ENCODE measurements at regions not wholly inside any gene's neighbourhood (a gene's known extent, or its start where the extent isn't known, plus 50 kb on each side); places are given as distances from the start of the nearest gene placed in this dataset.

DNA sequence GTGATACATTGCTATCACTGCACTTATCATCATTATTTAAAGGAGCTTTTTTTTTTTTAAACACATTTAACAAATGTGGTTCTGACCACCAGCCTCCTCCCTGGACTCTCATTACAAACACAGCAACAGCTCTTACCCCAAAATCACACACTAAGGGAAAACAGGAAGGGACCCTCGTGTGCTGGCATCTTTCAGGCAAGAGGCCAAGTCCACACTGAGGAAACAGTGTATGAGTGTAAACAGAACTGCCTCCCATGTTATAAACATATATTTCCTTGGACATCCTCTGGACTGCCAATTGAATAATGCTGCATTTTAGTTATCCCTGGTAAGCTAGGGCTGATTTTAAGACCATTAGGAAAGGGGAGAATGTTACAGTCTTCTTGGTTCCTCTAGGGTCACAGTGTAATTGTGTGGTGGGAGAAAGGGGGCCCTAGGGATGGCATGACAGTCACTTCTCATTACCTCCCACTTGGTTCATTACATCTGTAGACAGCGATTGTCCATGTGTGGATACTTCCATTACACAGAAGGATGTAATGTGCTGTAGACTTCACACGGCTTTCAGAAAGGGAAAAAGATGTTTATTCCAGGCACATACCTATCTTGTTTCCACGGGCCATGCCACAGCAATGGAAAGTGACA lies 244.6 kb upstream of the TET2 start:
- no peak for DNase-seq

DNA sequence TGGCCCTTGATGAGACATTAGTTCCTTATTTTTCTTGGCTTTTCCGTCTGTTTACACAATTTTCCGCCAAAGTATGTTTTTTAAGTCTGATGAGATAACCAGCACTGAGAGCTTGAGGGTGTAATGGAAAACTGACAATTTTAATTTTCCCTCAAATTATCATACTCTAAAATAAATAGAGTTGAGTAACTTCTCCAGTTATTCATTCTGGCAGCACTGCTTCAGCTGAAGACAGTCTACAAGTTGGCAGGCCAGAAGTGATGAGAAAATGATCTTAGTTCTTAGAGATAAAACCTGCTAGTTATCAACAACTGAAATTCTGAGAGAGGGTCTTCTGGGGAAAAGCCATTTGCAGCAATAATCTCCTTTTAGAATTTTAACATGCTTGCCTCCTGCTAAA lies 241.6 kb upstream of the TET2 start:
- DNase-seq = no peak

DNA sequence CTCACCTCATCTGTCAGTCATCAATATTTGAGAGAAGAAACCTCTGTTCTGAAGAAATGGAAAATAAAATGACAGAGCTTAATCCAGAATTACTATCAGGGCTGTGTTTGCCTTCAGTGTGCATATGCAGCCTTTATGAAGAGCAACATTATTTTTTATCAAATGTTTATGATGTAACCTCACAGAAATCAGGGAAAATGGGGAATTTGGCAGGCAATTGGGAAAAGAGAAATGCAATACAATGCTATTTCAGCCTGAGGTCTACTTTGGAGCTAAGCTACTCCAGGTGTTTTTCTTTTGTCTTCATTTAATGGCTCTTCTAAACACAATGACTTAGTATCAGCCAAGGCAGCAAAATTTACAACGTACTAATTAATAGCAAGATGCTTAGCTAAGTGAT lies 241.1 kb upstream of the TET2 start:
- no peak for DNase-seq

DNA sequence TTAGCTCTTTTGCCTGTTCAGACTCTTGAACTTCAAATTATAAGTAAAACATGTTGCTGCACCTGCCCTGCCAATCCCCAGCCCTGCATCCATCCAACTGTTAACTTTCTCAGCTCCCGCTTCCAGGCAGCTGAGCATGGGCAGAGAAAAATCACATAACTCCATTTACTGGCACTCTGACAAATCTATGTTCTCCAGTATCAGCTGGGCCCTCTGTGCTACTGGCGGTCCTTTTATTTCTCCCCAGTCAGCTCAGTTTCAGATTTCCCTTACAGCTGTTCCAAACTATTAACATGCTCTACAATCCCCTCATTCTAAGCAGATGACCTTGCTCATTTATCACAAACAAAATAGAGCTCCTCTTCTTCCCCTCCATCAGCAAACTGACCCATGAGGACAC lies 240.4 kb upstream of the TET2 start:
- no peak for DNase-seq

DNA sequence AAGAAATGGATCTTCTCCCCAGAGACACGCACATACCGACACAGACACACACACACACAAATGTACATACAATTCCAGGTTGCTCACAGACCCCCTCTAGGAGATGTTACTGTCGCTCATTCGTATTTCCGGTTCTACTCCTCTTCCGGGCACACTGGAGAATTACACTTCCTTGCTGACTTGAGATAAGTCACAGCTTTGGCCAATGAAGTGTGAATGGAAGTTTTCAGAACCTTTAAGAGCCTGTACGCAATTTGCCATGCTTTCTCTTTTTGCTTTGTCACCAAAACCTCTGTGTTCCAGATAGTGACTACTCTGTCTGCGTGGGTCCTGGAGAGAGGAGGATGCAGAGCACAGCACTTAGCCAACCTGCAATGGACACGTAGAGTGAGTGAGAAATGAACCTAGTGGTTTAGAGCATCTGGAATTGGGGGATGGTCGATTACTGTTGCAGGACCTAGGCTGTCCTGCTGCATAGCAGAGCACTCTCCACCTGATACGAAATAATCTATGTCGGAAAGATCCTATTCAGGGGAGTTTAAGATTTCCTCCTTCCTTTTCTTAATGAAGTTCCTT lies 239.5 kb upstream of the TET2 start:
- no peak for DNase-seq

DNA sequence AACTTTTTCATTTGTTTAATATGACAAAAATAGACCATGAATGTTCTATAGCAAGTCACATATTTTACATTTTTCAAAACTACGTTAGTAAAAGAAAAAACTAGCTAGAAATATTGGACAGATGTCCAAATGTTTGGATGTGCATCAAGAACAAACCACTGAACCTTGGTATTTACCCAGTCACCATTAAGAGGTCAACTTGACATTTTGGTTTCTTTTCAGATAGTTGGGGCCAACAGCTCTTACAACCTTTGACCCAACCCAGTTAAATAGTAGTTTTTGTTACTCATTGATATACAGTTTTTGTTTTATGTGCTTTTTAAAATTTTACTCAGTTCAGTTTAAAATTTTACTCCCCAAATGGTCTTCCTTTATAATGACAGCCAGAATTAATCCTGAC lies 238.7 kb upstream of the TET2 start:
- DNase-seq = no peak

DNA sequence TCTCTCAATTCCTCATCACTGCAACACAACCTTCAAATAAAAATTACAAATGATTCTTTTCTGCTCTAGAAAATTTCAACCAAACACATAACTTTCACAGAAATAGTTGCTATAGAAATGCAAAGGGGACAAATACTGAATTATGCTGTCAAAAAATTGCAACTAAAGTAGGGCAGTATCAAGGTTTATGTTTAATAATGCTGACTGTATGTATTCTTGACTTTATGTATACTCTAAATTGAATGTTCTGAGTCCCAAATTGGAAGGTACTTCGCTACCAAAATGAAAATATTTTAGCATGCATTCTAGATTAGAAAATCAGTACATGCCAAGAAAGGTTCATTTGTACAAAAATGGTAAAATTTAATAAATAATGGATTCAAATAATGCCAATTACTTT lies 237.3 kb upstream of the TET2 start:
- DNase-seq = no peak

DNA sequence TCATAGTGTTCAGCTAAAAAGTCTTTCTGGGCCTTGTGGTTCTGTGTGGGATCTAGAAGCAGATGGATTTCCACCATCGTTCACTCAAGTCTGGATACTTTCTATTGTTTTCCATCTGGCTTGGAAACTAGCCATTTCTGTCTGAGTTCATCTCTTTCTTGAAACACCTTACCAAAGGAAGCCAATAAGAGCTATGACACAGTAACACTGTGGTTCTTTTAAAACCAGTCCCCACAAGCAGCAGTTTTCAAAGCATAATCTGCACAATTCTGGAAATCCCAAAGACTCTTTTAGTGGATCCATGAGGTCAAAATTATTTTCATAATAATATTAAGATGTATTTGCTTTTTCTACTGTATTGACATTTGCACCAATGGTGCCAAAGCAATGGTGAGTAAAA lies 234.2 kb upstream of the TET2 start:
- DNase-seq = no peak

DNA sequence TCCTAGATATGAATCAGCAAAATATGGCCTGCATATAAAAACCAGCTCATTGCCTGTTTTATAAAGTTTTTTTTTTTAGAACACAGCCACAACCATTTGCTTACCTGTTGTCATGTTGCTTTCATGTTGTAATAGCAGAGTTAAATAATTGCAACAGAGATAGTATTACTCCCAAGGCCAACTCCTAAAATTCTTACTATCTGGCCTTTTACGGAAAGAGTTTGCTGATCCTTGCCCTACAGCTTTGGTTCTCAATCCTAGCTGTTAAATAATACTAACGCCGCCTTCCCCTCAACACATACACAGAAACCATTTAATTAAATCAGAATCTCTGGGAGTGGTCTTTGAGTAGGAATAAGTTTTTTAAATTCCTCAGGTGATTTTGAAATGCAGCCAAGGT lies 231.3 kb upstream of the TET2 start:
- no peak for DNase-seq

DNA sequence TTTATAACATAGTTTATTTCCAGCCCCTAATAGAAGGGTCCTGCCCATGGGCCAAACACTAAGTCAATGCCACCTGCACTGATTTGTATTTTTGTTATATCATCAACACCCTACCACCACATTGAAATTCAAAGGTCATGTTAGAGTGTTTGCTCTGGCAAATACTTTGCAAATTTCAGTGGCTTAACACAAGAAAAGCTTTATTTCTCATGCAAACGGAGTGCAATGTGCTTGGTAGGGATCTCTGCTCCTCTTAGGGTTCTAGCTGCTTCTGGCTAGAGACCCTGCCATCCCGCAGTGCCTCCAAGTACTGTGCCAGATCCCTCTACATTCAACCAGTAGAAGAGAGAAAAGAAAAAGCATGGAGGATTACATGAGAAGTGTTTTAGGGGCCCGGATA lies 230.8 kb upstream of the TET2 start:
- DNase-seq = no peak

DNA sequence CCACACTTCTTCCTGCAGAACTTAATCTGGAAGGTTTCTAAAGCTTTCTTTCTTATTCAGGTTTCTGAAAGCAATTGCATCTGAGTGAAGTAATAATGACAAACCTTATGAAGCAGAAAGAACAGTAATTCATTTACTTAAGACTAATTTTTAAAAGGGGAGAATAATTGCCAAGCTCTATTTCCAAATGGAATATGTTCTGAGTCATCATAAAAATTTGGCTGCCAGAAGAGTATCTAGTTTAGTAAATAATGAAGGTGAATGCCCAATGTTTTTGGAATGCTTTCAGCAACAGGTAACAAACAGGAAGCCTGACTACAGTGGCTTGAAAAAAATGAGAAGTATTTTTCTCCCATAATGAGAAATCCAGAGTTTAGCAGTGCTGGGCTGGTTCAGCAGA lies 227.3 kb upstream of the TET2 start:
- DNase-seq = no peak

DNA sequence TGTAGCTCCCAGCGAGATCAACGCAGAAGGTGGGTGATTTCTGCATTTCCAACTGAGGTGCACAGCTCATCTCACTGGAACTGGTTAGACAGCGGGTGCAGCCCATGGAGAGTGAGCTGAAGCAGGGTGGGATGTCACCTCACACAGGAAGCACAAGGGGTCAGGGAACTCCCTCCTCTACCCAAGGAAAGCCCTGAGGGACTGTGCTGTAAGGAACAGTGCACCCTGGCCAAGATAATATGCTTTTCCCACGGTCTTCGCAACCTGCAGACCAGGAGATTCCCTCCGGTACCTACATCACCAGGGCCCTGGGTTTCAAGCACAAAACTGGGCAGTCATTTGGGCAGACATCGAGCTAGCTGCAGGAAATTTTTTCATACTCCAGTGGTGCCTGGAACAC lies 216.4 kb upstream of the TET2 start:
- DNase-seq = no peak

DNA sequence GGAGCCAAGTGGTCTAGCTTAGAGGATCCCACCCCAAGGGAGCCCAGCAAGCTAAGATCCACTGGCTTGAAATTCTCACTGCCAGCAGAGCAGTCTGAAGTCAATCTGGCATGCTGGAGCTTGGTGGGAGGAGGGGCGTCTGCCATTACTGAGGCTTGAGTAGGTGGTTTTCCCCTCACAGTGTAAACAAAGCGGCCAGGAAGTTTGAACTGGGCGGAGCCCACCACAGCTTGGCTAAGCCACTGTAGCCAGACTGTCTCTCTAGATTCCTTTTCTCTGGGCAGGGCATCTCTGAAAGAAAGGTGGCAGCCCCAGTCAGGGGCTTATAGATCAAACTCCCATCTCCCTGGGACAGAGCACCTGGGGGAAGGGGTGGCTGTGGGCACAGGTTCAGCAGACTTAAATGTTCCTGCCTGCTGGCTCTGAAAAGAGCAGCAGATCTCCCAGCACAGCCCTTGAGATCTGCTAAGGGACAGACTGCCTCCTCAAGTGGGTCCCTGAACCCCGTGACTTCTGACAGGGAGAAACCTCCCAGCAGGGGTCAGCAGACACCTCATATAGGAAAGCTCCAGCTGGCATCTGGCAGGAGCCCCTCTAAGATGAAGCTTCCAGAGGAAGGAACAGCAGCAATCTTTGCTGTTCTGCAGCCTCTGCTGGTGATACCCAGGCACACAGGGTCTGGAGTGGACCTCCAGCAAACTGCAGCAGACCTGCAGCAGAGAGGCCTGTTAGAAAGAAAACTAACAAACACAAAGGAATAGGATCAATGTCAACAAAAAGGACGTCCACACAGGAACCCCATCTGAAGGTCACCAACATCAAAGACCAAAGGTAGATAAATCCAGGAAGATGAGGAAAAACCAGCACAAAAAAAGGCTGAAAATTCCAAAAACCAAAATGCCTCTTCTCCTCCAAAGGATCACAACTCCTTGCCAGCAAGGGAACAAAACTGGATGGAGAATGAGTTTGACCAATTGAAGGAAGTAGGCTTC lies 215.6 kb upstream of the TET2 start:
- peak; percentile 46 to 63 for DNase-seq

DNA sequence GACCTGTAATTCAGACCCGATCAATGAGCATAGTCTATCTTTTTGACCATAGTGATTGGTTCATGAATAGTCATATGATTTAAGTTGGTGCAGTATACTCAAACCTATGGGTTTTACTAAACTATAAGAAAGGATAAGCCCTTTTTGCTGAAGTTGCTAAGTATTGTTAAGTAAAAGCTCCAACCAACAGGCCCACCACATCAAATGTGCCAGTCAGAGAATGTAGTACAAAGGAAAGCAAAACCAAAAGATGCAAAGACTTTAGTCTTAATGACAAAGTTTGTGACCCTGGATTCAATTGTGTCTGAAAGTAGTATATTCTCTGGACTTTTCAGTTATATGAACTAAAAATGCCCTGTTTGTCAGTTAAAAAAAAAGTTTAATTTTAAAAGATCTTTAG lies 208.1 kb upstream of the TET2 start:
- DNase-seq = peak in 1 of 2 donors; percentile 46

DNA sequence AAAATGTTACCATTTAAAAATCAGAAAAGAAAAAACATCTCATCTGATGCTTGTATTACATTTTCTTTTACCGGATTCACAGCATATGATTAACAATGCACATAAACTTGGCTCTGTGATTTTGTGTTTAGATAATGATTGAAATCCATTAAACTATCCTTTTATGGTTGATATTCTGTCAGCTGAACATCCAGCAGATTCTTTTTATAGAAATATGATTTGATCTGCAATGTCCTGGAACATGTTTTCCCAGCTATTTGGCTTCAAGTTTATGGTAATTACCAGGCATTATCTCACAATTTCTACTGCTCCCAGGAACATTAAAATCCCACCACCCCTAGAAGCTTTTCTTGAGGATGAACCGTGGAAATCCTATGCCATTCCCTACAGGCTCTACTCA lies 205.7 kb upstream of the TET2 start:
- no peak for DNase-seq

DNA sequence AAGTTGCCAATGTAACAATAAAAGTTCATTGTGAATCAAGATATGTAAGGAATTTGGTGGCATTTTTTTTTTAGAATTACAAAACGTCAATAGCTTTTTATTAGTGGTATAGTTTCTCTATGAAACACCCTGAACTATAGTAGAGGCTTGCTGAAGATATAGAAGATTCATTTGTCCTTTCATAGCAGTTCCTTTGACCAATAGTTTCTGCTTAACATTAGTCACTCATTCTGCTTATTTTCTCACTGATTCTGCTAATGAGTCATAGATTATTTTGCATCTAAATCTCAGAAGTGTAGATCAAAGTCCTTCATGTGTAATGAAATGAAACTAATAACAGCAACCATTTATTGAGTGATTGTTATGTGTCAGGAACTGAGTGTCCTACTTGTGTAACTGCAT lies 205.0 kb upstream of the TET2 start:
- no peak for DNase-seq

DNA sequence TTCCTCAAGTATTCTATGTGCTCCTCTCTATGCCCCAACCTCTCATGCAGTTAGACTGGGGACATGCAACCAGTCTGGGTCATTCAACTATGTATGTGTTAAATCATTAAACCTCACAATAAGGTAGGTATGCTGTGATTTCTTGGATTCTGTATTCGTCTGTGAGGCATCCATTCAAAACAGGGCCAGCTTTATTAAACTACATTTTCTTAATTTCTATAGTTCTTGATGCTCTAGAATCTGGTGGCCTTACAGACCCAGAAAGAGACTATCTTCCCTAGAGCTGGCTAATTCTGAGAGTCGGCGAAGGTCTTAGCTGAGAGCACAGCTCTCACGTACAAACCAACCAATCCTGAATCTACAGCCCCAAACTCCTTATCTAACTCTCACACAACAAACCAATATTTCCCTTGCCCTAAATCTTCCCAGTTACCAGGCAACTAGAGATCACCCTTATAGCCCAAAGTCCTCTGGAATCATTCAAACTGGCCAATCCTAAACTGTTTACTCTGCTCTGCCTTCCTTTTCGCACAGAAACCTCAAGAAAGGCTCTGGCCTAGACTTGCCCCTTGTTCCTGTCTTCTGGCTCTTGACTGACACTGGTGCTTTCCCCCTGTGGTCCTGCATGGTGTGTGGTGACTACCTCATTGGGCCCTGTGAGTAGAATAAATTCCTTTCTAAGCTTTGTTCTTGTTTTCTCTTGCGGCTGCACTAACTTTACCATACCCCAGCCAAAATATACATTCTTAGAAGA lies 203.5 kb upstream of the TET2 start:
- DNase-seq = peak in 1 of 2 donors; percentile 35

DNA sequence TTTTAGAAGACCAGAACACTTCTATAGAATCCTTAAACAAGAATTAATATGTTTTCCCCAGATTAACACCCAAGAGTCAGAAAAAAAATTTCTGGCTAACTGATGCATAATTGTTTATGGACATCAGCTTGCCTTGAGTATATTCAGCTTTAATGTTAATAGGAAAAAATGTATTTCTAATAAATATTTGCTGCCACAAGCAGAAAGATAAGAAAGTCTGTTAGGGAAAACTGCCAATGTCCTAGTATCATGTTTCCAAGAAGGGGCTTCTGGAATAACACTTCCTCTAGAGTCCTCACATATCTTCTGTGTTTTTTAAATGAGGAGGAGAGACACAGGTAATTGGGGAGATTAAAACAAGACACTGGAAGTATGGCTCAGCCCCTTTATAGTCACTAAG lies 202.1 kb upstream of the TET2 start:
- DNase-seq = no peak

DNA sequence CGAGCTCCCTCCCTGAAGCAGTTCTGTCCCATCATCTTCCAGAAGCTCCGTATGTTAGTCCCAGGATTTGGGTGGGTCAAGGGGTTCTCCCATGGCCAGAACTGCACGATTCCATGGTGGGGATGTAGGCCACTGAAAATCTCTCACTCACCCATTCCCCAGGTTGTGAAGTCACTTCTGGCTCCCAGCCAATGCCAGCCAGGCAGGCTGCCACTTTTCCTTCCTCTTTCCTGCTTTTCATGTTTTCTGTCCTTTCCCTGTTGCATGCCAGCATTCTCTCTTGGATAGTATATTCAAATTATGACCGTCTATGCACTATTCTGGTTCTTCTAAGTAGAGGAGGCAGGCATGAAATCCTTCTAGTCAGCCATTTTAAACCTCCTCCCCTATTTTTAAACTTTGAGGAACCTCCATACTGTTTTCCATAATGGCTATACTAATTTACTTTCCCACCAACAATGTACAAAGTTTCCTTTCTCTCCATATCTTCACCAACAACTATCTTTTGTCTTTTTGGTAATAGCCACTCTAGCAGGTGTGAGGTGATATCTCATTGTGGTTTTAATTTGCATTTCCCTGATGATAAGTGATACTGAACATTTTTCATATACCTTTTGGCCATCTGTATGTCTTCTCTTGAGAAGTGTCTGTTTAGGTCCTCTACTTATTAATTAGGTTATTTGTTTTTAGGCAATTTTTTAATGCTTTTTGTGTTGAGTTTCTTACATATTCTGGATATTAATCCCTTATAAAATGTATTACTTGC lies 182.1 kb upstream of the TET2 start:
- no peak for DNase-seq

DNA sequence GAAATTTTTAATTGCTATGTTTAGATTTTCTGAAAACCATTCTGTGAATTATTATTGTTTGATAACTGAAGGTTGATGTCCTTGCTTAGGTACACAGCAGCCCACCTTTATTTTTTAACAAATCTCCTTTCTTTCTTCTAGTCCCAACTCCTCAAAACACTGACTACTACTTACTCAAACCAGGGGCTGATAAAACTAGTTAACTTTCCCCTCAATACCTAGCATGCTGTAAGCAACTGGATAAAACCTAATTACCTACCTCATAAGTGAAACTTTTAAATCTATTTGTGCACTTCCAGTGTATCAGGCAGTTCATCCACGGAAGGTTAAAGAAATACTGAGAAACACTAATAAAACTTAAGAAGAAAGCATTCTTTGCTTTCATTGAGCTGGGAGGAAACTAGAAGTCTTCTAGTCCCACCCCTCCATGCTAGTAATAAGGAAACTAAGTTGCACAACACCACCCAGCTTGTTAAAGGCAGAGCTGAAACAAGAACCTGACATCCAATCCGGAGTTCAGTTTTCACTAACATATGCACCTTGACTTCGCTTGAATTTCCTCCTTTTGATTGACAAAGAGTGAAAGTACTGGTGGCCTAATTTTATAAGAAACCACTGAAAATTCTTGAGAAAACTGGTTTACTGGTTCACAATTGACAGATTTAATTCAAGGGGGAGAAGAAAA lies 180.2 kb upstream of the TET2 start:
- peak; percentile 46 to 68 for DNase-seq

DNA sequence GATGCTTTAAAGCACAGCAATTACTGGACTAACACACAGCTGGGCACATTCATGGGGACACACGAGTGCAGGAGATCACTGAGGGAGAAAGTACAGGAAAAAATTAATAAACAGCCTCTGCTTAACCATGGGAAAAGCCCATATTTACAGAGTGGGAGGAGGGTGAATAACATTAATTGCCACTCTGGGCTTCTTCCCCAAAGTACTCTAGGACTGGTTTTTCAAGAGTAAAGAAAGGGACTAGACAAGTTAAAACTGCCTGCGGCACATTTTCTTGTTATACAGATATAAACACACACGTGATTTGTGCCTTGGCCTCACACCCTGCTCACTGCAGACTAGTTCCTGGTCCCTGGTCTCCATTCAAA lies 179.7 kb upstream of the TET2 start:
- peak in 1 of 2 donors; percentile 5 for DNase-seq

Data from CD4-positive, alpha-beta T cell treated with Interleukin-4 for 1 hour (primary cell).